Caco-2 (cell line): ENCODE measurements at regions not wholly inside any gene's neighbourhood (a gene's known extent, or its start where the extent isn't known, plus 50 kb on each side); places are given as distances from the start of the nearest gene placed in this dataset.

Experiments
- BruUV-seq: library from RNA; stranded (reverse); fragments of 400-500 nt; replicated peaks from 2 replicates; lab custom pipeline; 2021; lab: Mats Ljungman, UMichigan
- CTCF ChIA-PET: fragments of 300-600 bp; sonication (Branson Sonifier 250); formaldehyde crosslinking; loops from one replicate; lab custom pipeline; 2022; ENCODE audit warnings: antibody characterized with exemption; lab: Charles Lee
- POLR2A ChIA-PET: fragments of 300-600 bp; sonication (Branson Sonifier 250); formaldehyde crosslinking; loops from one replicate; lab custom pipeline; 2022; ENCODE audit warnings: antibody characterized with exemption; lab: Charles Lee
- DNase-seq, 2 experiments: peaks; one replicate each; pipeline versions ENCODE4 v3.0.0 to v3.0.0-alpha.2; 2020 to 2022
- H3K27me3 ChIP-seq: replicated peaks from 2 replicates; pipeline ENCODE4 v1.6.0; 2011; ENCODE audit warnings: low read length; ENCODE audit not compliant: control insufficient read depth, insufficient read depth
- H3K36me3 ChIP-seq: 2 replicates; pipeline ENCODE4 v1.5.1; 2011; ENCODE audit warnings: low read length; ENCODE audit not compliant: control insufficient read depth, insufficient read depth
- H3K4me1 ChIP-seq: fragments of 250-450 bp; sonication (Bioruptor Pico); 2 replicates; pipeline ENCODE4 v1.5.1; 2020; ENCODE audit warnings: mild to moderate bottlenecking
- H3K4me3 ChIP-seq: 2 replicates; pipeline ENCODE4 v1.5.1; 2011; ENCODE audit warnings: low read depth, mild to moderate bottlenecking, control low read depth, low read length
- H3K9me3 ChIP-seq: fragments of 250-450 bp; sonication (Bioruptor Pico); 2 replicates; pipeline ENCODE4 v1.5.1; 2020; ENCODE audit warnings: mild to moderate bottlenecking, moderate library complexity
- H3K27ac Mint-ChIP-seq: one replicate; pipeline ENCODE4 v1.8.0; 2022; ENCODE audit warnings: mixed read lengths; ENCODE audit not compliant: unreplicated experiment
- H3K27me3 Mint-ChIP-seq: one replicate; pipeline ENCODE4 v1.8.0; 2022; ENCODE audit warnings: mixed read lengths; ENCODE audit not compliant: insufficient read depth, unreplicated experiment
- H3K36me3 Mint-ChIP-seq: one replicate; pipeline ENCODE4 v1.8.0; 2022; ENCODE audit warnings: mild to moderate bottlenecking, mixed read lengths; ENCODE audit not compliant: insufficient read depth, unreplicated experiment
- H3K4me1 Mint-ChIP-seq: one replicate; pipeline ENCODE4 v1.8.0; 2022; ENCODE audit warnings: low read depth, mixed read lengths; ENCODE audit not compliant: unreplicated experiment
- H3K4me3 Mint-ChIP-seq: one replicate; pipeline ENCODE4 v1.8.0; 2022; ENCODE audit warnings: mild to moderate bottlenecking, moderate library complexity, mixed read lengths; ENCODE audit not compliant: unreplicated experiment
- H3K9me3 Mint-ChIP-seq: one replicate; pipeline ENCODE4 v1.8.0; 2022; ENCODE audit warnings: mixed read lengths; ENCODE audit not compliant: unreplicated experiment
- CTCF ChIP-seq, 2 experiments: fragments of 200-600 bp in 1 of 2; IDR thresholded peaks; 1 replicate in 1 of 2; 2 replicates in 1 of 2; pipeline versions ENCODE4 v1.5.1 to v1.8.0; 2011 to 2022; ENCODE audit warnings: antibody characterized with exemption in 1 of 2, control low read depth in 1 of 2, inconsistent platforms in 1 of 2, low read depth in 1 of 2, low read length in 1 of 2, mild to moderate bottlenecking in 1 of 2, moderate library complexity in 1 of 2; ENCODE audit not compliant: insufficient read depth in 1 of 2, severe bottlenecking in 1 of 2, unreplicated experiment in 1 of 2
- intact Hi-C: fragments of 100-400 bp; cut with micrococcal nuclease; formaldehyde crosslinking; loops from one replicate; pipeline ENCODE4 v1.10.0; 2022; ENCODE audit not compliant: unreplicated experiment

DNA sequence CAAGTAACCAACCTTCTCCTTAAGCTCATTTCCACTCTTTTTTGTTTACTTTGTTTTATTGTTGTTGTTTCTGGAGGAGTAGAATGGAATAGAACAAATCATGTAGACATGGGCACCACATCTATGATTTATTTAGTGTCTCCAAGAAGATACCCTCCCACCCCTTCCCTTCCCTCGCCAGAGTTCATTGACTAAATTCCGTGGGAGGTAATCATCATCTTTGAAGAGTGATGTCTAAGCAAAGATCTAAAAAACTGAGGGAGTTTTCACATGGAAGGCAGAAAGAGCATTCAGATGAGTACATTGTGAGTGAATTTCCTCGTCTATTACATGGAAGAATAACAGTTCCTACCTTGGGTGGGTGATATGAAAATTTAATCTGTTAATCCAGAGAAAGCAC, 136.2 kb downstream of the SEC16B start:
- H3K4me1 ChIP-seq, result no peaks in the 10 kb centered on the region
- intact Hi-C loops, result no loop called here
- peaks cover 12% of the 10 kb centered on the region for H3K9me3 Mint-ChIP-seq
- H3K4me3 ChIP-seq, result no peak overlapping the region
- no peaks in the 10 kb centered on the region for H3K9me3 ChIP-seq
- H3K36me3 ChIP-seq, result no peaks in the 10 kb centered on the region
- peaks cover 17% of the 10 kb centered on the region for H3K27me3 Mint-ChIP-seq
- H3K36me3 Mint-ChIP-seq, result no peaks in the 10 kb centered on the region
- no peaks in the 10 kb centered on the region for H3K27me3 ChIP-seq
- no peak overlapping the region for H3K4me3 Mint-ChIP-seq
- CTCF ChIA-PET, result no interaction called here
- DNase-seq, result no peak
- no peaks in the 10 kb centered on the region for H3K4me1 Mint-ChIP-seq
- no peak for TF ChIP-seq CTCF (IDR thresholded peaks at IDR 0.05; ENCODE audit: insufficient read depth in 1 of 2, low read depth in 1 of 2, low read length in 1 of 2, severe bottlenecking in 1 of 2, unreplicated experiment in 1 of 2)
- POLR2A ChIA-PET, result no interaction called here
- H3K27ac Mint-ChIP-seq, result no peak overlapping the region
- no TSS peak for BruUV-seq

GRCh38 chr1:177830531-177831135, 139.2 kb downstream of the SEC16B start:
- no TSS peak for BruUV-seq
- H3K9me3 ChIP-seq, result no peaks in the 10 kb centered on the region
- H3K36me3 Mint-ChIP-seq, result no peaks in the 10 kb centered on the region
- H3K27ac Mint-ChIP-seq, result no peak overlapping the region
- no peak for TF ChIP-seq CTCF (IDR thresholded peaks at IDR 0.05; ENCODE audit: insufficient read depth in 1 of 2, low read depth in 1 of 2, low read length in 1 of 2, severe bottlenecking in 1 of 2, unreplicated experiment in 1 of 2)
- no peak overlapping the region for H3K4me3 ChIP-seq
- H3K4me1 Mint-ChIP-seq, result no peaks in the 10 kb centered on the region
- peaks cover 12% of the 10 kb centered on the region for H3K9me3 Mint-ChIP-seq
- no peaks in the 10 kb centered on the region for H3K27me3 ChIP-seq
- peaks cover 10% of the 10 kb centered on the region for H3K27me3 Mint-ChIP-seq
- ChIA-PET CTCF (no interaction called here), POLR2A (no interaction called here)
- intact Hi-C loops, result no loop called here
- H3K4me1 ChIP-seq, result peaks cover 2% of the 10 kb centered on the region; the same call in 1 of the 2 replicates
- DNase-seq, result no peak
- H3K4me3 Mint-ChIP-seq, result no peak overlapping the region
- H3K36me3 ChIP-seq, result no peaks in the 10 kb centered on the region

DNA sequence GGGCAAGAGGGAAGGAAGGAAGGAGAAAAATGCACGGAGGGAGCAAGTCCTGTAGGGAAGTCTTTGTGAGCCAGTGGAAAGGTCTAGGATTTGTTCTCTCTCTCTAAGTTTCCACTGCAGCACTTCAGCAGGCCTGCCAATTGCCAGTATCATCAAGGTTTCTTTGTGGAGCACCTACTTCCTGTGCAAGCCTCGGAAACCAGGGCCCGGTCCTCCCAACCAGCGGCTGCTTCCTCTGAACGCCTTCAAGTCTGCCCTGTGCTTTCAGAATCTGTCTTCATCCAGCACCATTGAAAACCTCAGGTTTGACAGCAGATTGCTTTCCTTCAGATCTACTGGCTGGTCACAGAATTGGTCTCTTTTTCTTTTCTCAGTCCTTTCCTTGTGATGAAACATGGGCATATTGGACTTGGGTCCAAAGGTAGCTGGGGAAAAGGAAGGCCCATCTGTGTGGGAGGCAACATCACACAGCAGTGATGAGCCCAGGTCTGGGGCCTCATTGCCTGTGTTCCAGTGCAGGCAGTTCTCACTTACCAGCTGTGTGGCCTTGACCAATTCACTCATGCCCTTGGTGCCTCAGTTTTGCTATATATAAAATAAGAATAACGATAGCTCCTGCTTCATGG, 144.5 kb downstream of the SEC16B start:
- Mint-ChIP-seq H3K4me3 (no peak overlapping the region), H3K27me3 (peaks cover 4% of the 10 kb centered on the region), H3K9me3 (no peaks in the 10 kb centered on the region), H3K36me3 (no peaks in the 10 kb centered on the region), H3K27ac (no peak overlapping the region), H3K4me1 (no peaks in the 10 kb centered on the region)
- peaks cover 7% of the 10 kb centered on the region; the same call in 1 of the 2 replicates for H3K4me1 ChIP-seq
- H3K27me3 ChIP-seq, result no peaks in the 10 kb centered on the region
- ChIA-PET CTCF (no interaction called here), POLR2A (no interaction called here)
- DNase-seq, result peak in 1 of 2 experiments; percentile 10
- no peak overlapping the region for H3K4me3 ChIP-seq
- BruUV-seq, result no TSS peak
- no peaks in the 10 kb centered on the region for H3K9me3 ChIP-seq
- no peak for TF ChIP-seq CTCF (IDR thresholded peaks at IDR 0.05; ENCODE audit: insufficient read depth in 1 of 2, low read depth in 1 of 2, low read length in 1 of 2, severe bottlenecking in 1 of 2, unreplicated experiment in 1 of 2)
- intact Hi-C loops, result loop anchor here (10.0 kb wide), 1 partner anchor 89 kb away; no protein-coding TSS in a partner anchor
- H3K36me3 ChIP-seq, result no peaks in the 10 kb centered on the region
